ENCODE measurements at regions not wholly inside any gene's neighbourhood (a gene's known extent, or its start where the extent isn't known, plus 50 kb on each side); places are given as distances from the start of the nearest gene placed in this dataset.
"Not testable (repeated sequence)": the region's sequence is repeated elsewhere in the genome, so short reads cannot be mapped to it uniquely, and the experiment has no call there.

DNA sequence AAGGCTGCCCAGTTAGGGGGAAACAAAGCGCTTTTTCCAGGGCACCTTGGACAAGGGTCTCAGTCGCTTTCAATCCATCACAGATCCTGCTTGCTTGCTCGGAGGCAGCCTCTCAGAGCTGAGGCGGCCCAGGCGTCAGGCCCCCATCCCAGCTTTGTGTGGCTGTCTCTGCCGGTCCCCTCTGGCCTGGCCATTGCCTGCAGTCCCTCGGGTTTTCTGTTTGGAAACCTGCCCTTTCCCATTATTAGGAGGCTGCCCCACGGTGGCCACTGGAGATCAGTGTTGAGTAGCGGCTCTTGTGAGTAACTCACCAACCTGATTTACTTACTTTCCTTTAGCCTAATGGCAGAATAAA, 216.1 kb downstream of the GLRX3 start:
- no peak for DNase-seq

DNA sequence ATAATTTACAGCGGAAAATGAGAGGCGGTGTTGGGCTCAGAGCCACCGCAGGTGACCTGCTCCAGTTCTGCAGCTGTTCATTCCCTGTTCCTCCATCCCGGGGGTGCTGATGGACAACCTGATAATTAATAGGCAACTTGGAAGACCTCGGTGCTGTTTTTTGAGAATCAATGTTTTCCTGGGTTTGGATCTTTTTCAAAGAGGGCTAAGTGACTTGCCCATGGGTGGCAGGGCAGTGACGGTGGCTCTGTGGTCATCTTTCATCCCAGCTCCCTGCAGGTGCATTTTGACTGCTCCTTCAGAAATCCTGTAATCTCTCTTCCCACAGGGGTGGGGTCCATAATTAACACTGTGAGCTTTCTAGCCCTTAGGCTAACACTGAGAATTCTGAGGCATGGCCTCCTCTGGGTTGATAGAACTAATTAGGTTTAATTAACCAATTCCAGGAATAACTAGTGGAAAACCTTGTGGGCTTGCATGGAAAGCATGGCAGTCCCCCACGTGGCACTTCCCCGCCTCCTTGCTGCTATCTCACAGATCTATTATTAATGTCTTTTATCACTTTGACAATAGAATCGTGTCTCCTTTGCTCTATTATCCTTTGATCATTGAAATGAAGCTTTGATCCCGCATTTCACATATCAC, 217.9 kb downstream of the GLRX3 start:
- DNase-seq, result no peak

DNA sequence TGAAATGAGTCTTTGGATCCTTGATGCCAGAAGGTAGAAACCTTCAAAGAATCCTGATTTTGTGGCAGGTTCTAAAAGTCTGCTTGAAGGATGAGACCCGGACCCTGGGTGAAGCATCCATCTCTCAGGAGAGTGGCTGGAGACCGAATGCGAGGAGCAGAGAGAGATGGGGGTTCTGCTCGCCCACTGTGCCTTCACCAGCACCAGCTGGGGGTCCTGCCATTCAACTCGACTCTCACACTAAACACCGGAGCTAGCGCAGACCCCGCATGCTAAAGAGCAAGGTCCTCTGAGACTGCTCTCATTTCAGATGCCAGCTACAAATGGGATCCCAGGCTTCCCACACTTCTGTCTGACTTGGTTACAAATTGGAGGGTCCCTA, 218.4 kb downstream of the GLRX3 start:
- DNase-seq, result no peak

DNA sequence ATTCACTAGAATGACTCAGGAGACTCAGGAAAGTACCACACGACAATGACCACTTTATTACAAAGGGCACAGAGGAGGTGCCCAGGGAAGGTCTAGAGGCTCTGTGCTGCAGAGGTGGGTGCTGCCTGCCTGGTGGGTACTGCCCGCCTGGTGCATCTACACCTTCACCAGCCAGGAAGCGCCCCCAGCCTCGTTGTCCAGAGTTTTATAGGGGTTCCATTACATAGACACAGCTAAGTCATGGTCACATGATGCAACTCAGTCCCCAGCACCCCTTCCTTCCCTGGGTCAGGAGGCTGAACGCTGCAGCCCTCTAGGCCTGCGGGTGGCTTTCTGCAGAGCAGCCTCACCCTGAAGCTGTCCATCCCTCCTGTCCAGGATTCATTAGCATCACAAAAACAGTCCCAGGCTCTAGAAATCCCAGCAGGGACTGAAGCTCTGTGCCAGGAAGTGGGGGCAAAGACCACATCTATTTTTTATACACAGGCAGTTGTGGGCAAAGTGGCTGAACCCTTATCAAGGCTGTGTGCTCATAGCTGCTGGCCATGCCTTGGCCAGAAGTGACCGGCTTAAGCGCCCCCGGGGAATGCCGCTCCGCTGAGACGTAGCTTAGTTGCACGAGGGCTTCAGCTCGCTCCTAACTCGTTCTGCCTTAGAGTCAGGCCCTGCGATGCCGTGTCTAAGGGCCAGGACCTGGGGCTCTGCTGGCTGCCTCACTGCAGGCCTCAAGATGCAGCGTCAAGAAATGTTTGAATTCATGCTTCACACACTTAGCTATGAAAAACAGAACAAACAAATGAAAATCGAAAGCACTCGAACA, 219.0 kb downstream of the GLRX3 start:
- DNase-seq, result no peak

- not testable (repeated sequence) for DNase-seq
Measured at GRCh38 chr10:130356429-130356828, 220.2 kb downstream of the GLRX3 start.

- DNase-seq, result no peak
Measured at GRCh38 chr10:130357226-130357625, 221.0 kb downstream of the GLRX3 start.

DNA sequence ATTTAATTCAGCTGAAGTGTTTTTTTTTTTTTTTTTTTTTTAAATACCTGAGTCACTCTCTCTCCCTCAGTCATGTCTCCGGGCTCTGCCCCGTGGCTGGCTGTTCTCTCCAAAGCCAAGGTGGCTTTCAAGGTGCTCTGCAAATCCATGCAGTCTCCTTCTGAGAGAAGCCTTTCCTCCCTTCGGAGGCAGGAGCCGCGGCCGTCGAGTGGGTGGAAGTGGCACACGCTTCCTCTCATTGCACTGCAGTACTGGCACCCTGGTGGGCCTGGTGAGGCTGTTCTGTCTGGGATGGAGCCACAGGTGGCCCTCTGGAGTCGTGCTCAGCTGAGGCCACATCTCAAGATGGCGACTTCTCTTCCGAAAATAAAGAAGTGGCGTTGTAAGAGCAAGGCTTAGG, 221.8 kb downstream of the GLRX3 start:
- DNase-seq, result no peak

- no peak for DNase-seq
Measured at GRCh38 chr10:130358981-130359650, 222.9 kb downstream of the GLRX3 start.

GRCh38 chr10:130359711-130360110, 223.5 kb downstream of the GLRX3 start:
- DNase-seq, result no peak

GRCh38 chr10:130360826-130361311, 224.7 kb downstream of the GLRX3 start:
- DNase-seq, result no peak

DNA sequence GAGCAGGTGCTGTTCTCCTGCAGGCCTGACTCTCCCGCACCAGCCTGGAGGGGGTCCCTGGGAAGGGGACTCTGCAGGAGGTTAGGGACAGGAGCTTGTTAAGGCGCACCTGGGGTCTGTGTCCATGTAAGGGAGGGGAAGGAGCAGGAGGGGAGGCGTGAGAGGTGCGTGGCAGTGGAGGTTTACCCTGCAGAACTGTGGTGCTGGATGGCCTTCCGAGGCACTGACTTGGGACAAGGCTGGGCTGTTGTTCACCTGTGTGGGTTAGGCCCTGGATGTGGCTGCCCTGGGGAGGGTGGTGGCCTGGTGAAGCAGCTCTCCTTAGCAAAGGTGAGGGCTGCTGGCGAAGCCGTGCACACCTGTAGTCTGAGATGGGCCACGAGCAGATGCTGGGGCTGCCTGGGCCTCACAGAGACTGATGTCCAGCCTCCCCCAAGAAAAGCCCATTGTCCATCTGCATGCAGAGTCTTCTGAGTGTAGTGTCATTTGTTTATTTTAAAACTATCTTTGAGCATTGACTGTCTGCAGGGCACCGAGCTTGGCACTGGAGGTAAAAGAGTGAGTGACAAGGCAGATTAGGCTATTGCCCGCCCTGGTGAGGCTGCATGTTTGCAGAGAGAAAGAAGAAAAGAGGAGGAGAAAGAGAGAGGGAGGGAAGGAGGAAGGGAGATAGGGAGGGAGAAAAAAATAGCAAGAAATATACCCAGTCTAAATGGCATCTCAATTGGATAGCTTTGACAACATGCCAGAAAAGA, 225.3 kb downstream of the GLRX3 start:
- no peak for DNase-seq

GRCh38 chr10:130362308-130362761, 226.1 kb downstream of the GLRX3 start:
- no peak for DNase-seq

- no peak for DNase-seq
Measured at GRCh38 chr10:130363051-130363450, 226.9 kb downstream of the GLRX3 start.

DNA sequence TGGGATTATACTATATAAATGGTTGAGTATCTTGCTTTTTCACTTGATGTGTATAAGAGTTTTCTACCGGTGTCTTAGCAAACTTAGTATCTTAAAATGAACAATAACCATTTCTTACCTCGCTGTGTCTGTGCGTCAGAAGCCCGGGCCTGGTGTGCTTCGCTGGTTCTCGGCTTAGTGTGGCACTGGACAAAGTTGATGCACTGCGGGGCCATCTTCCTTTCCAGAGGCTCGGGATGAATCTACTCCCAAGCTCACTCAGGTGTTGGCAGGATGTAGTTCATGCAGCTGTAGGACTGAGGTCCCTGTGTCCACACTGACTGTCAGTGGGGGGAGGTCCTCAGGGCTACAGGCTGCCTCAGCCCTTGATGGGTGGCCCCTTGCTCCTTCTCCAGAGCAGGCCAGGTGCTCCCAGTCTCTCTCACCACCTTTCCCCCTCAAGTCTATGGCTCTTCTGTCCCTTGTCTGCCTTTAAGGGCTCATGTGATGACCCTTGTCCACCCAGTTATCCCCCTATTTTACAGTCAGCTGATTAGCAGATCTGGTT, 227.8 kb downstream of the GLRX3 start:
- no peak for DNase-seq

DNA sequence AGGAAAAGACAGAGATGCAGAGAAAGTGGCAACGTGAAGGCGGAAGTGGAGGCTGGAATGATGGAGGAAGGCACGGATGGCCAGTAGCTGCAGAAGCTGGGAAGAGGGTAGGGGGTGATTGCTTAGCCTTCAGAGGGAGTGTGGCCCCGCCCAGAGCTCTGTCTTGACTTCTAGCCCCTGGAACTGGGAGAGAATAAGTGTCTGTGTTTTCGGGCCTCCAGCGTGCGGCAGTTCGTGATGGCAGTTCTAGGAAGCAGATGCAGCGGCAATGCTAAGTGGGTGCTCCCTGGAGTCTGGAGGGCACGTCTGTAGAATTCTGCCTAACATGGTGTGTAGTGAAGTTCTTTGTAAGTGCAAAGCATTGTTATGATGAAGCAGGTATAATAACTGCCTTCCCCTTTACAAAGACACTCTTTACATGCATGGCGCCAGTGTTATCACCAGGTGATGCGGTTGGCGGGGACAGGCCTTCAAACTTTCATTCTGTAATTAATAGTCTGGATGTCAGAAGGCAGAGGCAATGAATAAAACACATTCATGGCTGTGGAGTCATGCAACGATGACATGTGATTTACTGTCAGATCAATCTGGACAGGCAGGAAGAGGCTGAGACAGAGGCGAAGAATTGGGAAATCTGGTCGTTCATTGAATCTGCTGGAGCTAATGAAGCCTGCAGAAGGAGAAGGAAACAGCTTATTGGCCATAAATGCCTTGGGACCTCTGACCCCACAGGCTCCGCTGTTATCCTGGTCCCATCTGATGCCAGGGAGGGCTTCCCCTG, 228.6 kb downstream of the GLRX3 start:
- DNase-seq, result no peak

DNA sequence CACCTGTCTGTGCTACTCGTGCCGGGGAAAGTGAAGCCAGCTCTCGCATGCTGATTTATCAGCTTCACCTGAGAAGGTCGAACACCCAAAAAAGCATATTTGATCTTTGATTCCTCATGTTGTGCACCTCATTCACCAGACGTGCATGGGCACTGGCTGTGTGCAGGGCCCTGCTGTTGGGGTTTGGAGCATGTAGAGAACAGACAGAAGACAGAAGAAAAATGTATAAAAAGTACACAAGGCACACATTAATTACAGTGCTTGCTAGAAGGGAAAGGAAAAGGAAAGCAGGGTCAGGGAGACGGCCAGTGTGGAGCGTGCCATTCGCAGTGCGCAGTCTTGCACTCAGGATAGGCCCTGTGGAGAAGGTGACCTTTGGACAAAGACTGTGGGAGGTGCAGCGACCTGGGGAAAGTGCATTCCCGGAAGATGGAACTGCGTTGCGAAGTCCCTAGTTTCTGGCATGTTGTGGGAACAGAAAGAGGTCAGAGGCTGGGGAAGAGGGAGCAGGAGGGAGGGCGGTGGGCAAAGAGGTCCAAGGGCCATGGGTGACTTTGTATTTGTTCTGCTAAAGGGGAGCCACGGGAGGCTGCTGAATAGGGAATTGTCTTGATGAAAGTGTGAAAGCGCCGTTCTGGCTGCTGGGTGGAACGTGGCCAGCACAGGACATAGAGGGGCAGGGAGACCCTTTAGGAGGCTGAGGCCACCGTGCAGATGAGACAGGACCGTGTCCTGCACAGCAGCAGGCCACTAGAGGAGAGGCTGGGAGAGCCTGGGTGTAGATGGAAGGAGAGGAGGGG, 232.8 kb downstream of the GLRX3 start:
- no peak for DNase-seq

DNA sequence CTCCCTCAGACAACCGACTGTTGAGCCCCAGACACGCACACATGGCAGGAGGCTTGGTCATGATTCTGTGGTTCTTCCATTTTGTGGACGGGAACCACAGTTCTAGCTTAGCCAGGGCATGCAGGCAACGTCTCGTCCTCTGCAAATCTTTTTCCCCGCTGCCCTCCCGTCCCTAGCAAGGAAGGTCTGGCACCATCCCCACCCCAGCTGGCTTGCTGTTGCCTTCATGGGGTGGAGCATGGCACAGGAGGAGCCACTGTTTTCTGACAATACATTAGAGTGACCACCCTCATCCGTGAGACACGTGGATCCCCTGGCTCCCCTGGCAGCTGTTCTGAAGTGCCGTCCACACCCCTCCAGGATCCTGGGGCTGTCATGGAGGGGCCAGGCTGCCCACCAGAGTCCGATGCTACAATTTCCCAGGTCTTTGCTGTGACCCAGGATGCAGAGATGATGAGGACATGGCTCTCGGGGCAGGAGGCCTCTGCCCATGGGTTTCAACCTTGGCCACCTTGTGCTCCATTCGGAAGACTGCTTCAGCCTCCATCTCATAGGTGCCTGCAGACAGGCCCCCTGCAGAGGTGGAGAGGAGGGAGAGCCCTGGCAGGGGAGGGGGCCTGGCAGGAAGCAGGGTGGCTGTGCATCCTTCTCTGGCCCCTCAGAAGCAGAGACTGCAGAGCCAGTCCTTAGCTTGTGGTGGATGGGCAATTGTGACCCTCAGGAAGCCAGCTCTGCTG, 233.6 kb downstream of the GLRX3 start:
- no peak for DNase-seq

DNA sequence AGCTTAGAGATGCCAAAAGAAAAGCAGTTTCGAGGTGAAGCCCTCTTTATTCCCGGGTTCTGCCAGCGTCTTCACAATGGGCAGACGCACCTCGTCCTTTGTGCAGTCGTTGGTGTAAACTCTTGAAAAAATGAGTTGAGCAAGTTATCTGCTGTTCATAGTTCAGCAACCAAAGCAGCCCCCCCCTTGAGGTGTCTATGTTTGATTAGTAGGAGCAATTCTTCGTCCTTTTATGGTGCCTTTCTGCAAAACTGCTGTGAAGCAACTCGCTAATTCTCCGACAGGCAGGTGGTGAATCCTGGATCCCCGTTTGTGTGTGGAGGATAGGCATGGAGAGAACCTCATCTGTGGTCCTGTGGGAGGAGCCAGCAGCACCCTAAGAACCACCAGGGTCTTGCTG, 234.5 kb downstream of the GLRX3 start:
- DNase-seq, result no peak

- no peak for DNase-seq
Measured at GRCh38 chr10:130371156-130371555, 235.0 kb downstream of the GLRX3 start.

DNA sequence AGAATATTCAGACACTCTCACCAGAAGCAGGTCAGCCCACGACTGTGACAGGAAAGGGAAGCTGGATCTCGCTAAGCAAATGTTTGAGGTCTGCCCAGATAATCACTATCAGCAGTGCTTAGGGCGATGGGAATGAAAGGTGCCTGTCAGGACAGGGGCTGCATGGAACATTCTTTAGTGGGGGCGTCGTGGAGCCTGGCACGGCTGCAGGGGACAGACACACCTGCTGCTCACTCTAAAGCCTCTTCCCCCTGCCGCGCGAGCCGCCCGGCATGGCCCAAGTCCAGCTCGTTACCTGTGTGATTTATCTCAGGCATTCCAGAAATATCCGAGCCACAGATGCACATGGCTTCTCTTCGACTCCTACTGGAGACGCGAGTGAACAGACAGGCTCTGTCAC, 235.5 kb downstream of the GLRX3 start:
- DNase-seq, result no peak
